Epithelial cell of esophagus (primary cell): ENCODE measurements at regions not wholly inside any gene's neighbourhood (a gene's known extent, or its start where the extent isn't known, plus 50 kb on each side); places are given as distances from the start of the nearest gene placed in this dataset.

Experiments used
- DNase-seq: peaks from one replicate; pipeline ENCODE4 v3.0.0; 2010; ENCODE audit warnings: low read depth
- H3K4me3 ChIP-seq: 2 replicates; pipeline ENCODE4 v1.5.1; 2011; ENCODE audit warnings: mild to moderate bottlenecking, low read length, control low read depth
- CTCF ChIP-seq: IDR thresholded peaks from 2 replicates; pipeline ENCODE4 v1.5.1; 2011; ENCODE audit warnings: low read depth, mild to moderate bottlenecking, low read length, control low read depth, inconsistent platforms; ENCODE audit not compliant: insufficient read depth; ENCODE audit errors: missing control alignments

- no peak for DNase-seq
- TF ChIP-seq CTCF = no peak
- no peak overlapping the region for H3K4me3 ChIP-seq
These were observed 510.7 kb upstream of the SULF2 start for GRCh38 chr20:48295966-48296421.

DNA sequence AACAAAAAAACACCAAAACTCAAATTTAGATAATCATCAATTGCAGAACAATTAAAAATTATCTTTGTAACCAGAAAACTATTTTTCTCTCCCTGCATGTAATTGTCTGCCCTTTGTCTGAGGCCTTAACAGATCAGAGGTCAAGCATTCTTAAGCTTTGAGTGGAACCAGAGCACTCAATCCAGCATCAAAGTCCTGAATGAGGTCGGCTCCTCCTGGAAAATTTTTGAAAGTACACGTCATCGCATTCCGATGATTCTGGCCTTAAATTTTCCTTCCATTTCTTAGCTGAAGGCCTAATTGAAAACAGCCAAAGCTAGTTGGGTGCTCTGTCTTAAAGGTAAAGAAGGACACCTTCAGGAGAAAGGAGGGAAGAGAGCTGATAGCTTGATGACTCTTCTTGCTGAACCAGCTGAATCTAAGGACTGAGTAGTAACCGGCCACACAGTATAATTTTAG is 510.2 kb upstream of the SULF2 start:
- TF ChIP-seq CTCF = peak; percentile 63
- DNase-seq = peak; percentile 89
- no peak overlapping the region for H3K4me3 ChIP-seq

DNA sequence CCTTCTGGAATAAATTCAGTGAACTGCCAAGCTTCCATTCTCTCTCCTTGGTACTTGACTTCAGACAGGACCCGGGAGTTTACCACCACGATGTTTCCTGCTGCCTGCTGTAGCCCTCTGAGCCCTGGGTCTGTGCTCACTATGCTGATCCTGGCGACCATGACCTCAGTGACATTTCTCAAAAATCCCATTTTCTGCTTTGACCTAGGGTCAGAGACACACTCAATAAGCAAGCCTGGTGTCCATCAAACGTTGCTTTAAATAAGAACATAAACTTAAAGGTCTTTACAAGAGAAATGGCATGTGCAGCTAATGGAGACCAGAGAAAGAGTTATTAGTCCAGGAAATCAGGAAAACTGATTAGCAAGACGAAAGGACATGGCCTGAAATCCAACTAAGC is 509.7 kb upstream of the SULF2 start:
- DNase-seq = no peak
- no peak for TF ChIP-seq CTCF
- H3K4me3 ChIP-seq = no peak overlapping the region

DNA sequence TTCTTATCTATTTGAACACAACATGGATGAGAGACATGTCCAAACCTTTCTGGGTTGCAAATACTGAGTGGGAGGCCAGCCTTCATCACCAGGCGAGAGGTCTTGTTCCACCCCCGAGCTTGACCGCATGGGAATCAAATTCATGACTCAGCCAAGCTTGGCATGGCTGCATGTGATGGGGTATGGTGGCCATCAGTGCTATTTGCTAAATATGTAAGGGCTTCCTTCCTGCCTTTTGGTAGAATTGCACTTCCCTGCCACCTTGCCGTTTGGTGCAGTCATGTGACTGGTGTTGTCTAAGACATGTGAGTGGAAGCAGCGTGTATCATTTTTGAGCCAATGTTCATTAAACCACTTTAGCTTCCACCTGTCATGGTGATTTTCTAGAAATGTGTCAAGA is 508.9 kb upstream of the SULF2 start:
- H3K4me3 ChIP-seq = no peak overlapping the region
- DNase-seq = no peak
- no peak for TF ChIP-seq CTCF

- H3K4me3 ChIP-seq = no peak overlapping the region
- DNase-seq = no peak
- no peak for TF ChIP-seq CTCF
These were observed 508.4 kb upstream of the SULF2 start for GRCh38 chr20:48293671-48294070.

GRCh38 chr20:48292806-48293205 is 507.5 kb upstream of the SULF2 start:
- H3K4me3 ChIP-seq = no peak overlapping the region
- DNase-seq = peak; percentile 26
- TF ChIP-seq CTCF = no peak

GRCh38 chr20:48291896-48292295 is 506.6 kb upstream of the SULF2 start:
- no peak for TF ChIP-seq CTCF
- DNase-seq = no peak
- no peak overlapping the region for H3K4me3 ChIP-seq
